Ishikawa (cell line): ENCODE measurements at regions not wholly inside any gene's neighbourhood (a gene's known extent, or its start where the extent isn't known, plus 50 kb on each side); places are given as distances from the start of the nearest gene placed in this dataset.

Source experiments
- CEBPB ChIP-seq: IDR thresholded peaks from 2 replicates; pipeline ENCODE4 v1.6.1; 2012
- EGR1 ChIP-seq: IDR thresholded peaks from 2 replicates; pipeline ENCODE4 v1.6.1; 2012
- EP300 ChIP-seq: IDR thresholded peaks from 2 replicates; pipeline ENCODE4 v1.6.1; 2012; ENCODE audit warnings: borderline replicate concordance
- FOXM1 ChIP-seq: IDR thresholded peaks from 2 replicates; pipeline ENCODE4 v1.6.1; 2012; ENCODE audit warnings: low read depth, borderline replicate concordance
- NFIC ChIP-seq: IDR thresholded peaks from 2 replicates; pipeline ENCODE4 v1.6.1; 2012
- RAD21 ChIP-seq: IDR thresholded peaks from 2 replicates; pipeline ENCODE4 v1.6.1; 2012; ENCODE audit warnings: low read depth
- TAF1 ChIP-seq: IDR thresholded peaks from 2 replicates; pipeline ENCODE4 v1.6.1; 2012; ENCODE audit warnings: low read depth, mild to moderate bottlenecking
- TCF12 ChIP-seq: IDR thresholded peaks from 2 replicates; pipeline ENCODE4 v1.6.1; 2012; ENCODE audit warnings: low read depth
- TEAD4 ChIP-seq: IDR thresholded peaks from 2 replicates; pipeline ENCODE4 v1.6.1; 2012
- USF1 ChIP-seq: IDR thresholded peaks from 2 replicates; pipeline ENCODE4 v1.6.1; 2012
- YY1 ChIP-seq: IDR thresholded peaks from 2 replicates; pipeline ENCODE4 v1.6.1; 2012; ENCODE audit warnings: low read depth
- ZBTB7A ChIP-seq: IDR thresholded peaks from 2 replicates; pipeline ENCODE4 v1.6.1; 2012; ENCODE audit warnings: low read depth
- TF ChIP-seq, protein P1 (sequence below): IDR thresholded peaks from 2 replicates; pipeline ENCODE4 v1.6.1; 2012
- TF ChIP-seq, protein P2 (sequence below): IDR thresholded peaks from 2 replicates; pipeline ENCODE4 v1.6.1; 2012; ENCODE audit warnings: low read depth, mild to moderate bottlenecking

DNA sequence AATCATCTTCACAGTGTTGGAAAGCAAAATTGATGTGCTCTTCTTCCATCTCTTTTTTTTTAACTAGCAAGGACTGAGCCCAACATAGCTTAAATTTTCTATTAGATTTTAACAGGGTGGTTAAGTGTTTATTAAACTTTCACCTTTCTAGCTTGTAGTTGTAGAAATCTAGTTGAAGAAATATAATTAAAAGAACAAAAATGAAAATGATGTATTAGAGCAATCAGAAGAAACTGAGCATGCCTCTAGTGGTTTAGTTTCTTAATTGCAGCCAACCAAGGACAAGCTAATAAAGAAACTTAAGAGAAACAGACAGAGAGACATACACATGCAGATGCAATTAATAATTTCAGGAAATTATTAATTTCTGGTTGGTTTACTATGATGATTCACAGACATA, 673.0 kb upstream of the LMO3 start:
- TF ChIP-seq FOXM1 (no peak), EGR1 (no peak), YY1 (no peak), NFIC (no peak), RAD21 (peak; percentile 29), TAF1 (no peak), USF1 (no peak), TEAD4 (no peak), EP300 (no peak), CEBPB (no peak), TCF12 (no peak), ZBTB7A (no peak)
- TF ChIP-seq, protein P1, sequence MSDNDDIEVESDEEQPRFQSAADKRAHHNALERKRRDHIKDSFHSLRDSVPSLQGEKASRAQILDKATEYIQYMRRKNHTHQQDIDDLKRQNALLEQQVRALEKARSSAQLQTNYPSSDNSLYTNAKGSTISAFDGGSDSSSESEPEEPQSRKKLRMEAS = no peak
- TF ChIP-seq, protein P2, sequence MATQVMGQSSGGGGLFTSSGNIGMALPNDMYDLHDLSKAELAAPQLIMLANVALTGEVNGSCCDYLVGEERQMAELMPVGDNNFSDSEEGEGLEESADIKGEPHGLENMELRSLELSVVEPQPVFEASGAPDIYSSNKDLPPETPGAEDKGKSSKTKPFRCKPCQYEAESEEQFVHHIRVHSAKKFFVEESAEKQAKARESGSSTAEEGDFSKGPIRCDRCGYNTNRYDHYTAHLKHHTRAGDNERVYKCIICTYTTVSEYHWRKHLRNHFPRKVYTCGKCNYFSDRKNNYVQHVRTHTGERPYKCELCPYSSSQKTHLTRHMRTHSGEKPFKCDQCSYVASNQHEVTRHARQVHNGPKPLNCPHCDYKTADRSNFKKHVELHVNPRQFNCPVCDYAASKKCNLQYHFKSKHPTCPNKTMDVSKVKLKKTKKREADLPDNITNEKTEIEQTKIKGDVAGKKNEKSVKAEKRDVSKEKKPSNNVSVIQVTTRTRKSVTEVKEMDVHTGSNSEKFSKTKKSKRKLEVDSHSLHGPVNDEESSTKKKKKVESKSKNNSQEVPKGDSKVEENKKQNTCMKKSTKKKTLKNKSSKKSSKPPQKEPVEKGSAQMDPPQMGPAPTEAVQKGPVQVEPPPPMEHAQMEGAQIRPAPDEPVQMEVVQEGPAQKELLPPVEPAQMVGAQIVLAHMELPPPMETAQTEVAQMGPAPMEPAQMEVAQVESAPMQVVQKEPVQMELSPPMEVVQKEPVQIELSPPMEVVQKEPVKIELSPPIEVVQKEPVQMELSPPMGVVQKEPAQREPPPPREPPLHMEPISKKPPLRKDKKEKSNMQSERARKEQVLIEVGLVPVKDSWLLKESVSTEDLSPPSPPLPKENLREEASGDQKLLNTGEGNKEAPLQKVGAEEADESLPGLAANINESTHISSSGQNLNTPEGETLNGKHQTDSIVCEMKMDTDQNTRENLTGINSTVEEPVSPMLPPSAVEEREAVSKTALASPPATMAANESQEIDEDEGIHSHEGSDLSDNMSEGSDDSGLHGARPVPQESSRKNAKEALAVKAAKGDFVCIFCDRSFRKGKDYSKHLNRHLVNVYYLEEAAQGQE = no peak
